Middle frontal gyrus (tissue), 1 donor: ENCODE measurements at regions not wholly inside any gene's neighbourhood (a gene's known extent, or its start where the extent isn't known, plus 50 kb on each side); places are given as distances from the start of the nearest gene placed in this dataset.

Experiments used
- DNase-seq: peaks from one replicate; pipeline ENCODE4 v3.0.0-alpha.2; 2015; ENCODE audit warnings: low spot score; ENCODE audit errors: extremely low spot score

- DNase-seq: no peak
Observed at GRCh38 chr2:236689981-236690380, 120.4 kb downstream of the ACKR3 start.

GRCh38 chr2:236690726-236691125 lies 121.1 kb downstream of the ACKR3 start:
- DNase-seq: no peak

- no peak for DNase-seq
Observed at GRCh38 chr2:236691799-236692167, 122.2 kb downstream of the ACKR3 start.

GRCh38 chr2:236692937-236693336 lies 123.3 kb downstream of the ACKR3 start:
- no peak for DNase-seq

GRCh38 chr2:236693531-236693930 lies 123.9 kb downstream of the ACKR3 start:
- DNase-seq: no peak

- DNase-seq: no peak
Observed at GRCh38 chr2:236694146-236694888, 124.7 kb downstream of the ACKR3 start.

- DNase-seq: no peak
Observed at GRCh38 chr2:236696834-236697233, 127.2 kb downstream of the ACKR3 start.

- DNase-seq: no peak
Observed at GRCh38 chr2:236698016-236698627, 128.5 kb downstream of the ACKR3 start.

GRCh38 chr2:236700703-236701102 lies 131.1 kb downstream of the ACKR3 start:
- no peak for DNase-seq

GRCh38 chr2:236702657-236703372 lies 133.2 kb downstream of the ACKR3 start:
- DNase-seq: no peak

GRCh38 chr2:236703373-236703709 lies 133.7 kb downstream of the ACKR3 start:
- DNase-seq: no peak

- no peak for DNase-seq
Observed at GRCh38 chr2:236703906-236704305, 134.3 kb downstream of the ACKR3 start.

- DNase-seq: no peak
Observed at GRCh38 chr2:236704887-236705286, 135.3 kb downstream of the ACKR3 start.

GRCh38 chr2:236705295-236706105 lies 135.9 kb downstream of the ACKR3 start:
- no peak for DNase-seq

- DNase-seq: no peak
Observed at GRCh38 chr2:236706288-236706687, 136.7 kb downstream of the ACKR3 start.

- DNase-seq: no peak
Observed at GRCh38 chr2:236706803-236707202, 137.2 kb downstream of the ACKR3 start.

- DNase-seq: no peak
Observed at GRCh38 chr2:236711440-236711839, 141.8 kb downstream of the ACKR3 start.

- DNase-seq: no peak
Observed at GRCh38 chr2:236712304-236712703, 142.7 kb downstream of the ACKR3 start.

- DNase-seq: no peak
Observed at GRCh38 chr2:236712961-236713673, 143.5 kb downstream of the ACKR3 start.

GRCh38 chr2:236714080-236714479 lies 144.5 kb downstream of the ACKR3 start:
- DNase-seq: no peak

GRCh38 chr2:236715077-236715476 lies 145.5 kb downstream of the ACKR3 start:
- no peak for DNase-seq
